HCT116 (cell line): ENCODE measurements at regions not wholly inside any gene's neighbourhood (a gene's known extent, or its start where the extent isn't known, plus 50 kb on each side); places are given as distances from the start of the nearest gene placed in this dataset.
"Not testable (repeated sequence)": the region's sequence is repeated elsewhere in the genome, so short reads cannot be mapped to it uniquely, and the experiment has no call there.

Source experiments
- EZH2 ChIP-seq: fragments of 200-600 bp; sonication (generic); IDR thresholded peaks from 2 replicates; pipeline ENCODE4 v1.6.1; 2017; ENCODE audit warnings: antibody characterized with exemption, mixed run types
- EZH2phosphoT487 ChIP-seq: fragments of 200-600 bp; IDR thresholded peaks from 2 replicates; pipeline ENCODE4 v1.6.1; 2018; ENCODE audit warnings: antibody characterized with exemption, borderline replicate concordance
- FOSL1 ChIP-seq: IDR thresholded peaks from 2 replicates; pipeline ENCODE4 v1.6.1; 2012; ENCODE audit warnings: low read depth
- JUND ChIP-seq: IDR thresholded peaks from 2 replicates; pipeline ENCODE4 v1.6.1; 2012
- POLR2A ChIP-seq: IDR thresholded peaks from 2 replicates; pipeline ENCODE4 v1.7.0; 2011; ENCODE audit warnings: borderline replicate concordance; ENCODE audit not compliant: insufficient read depth, insufficient read length; ENCODE audit errors: extremely low read depth
- POLR2AphosphoS5 ChIP-seq: IDR thresholded peaks from 2 replicates; pipeline ENCODE4 v1.6.1; 2011; ENCODE audit warnings: mild to moderate bottlenecking, low read depth, low read length, moderate library complexity
- SIN3A ChIP-seq: IDR thresholded peaks from 2 replicates; pipeline ENCODE4 v1.6.1; 2012; ENCODE audit warnings: low read depth
- SP1 ChIP-seq: IDR thresholded peaks from 2 replicates; pipeline ENCODE4 v1.6.1; 2012; ENCODE audit warnings: low read depth
- YY1 ChIP-seq: IDR thresholded peaks from 2 replicates; pipeline ENCODE4 v1.6.1; 2011; ENCODE audit warnings: low read length, low read depth, moderate library complexity, mild to moderate bottlenecking; ENCODE audit not compliant: insufficient replicate concordance; ENCODE audit errors: extremely low read depth
- TF ChIP-seq, protein P1 (sequence below), 3 experiments: fragments of 200-600 bp in 1 of 3; sonication (generic) in 1 of 3; IDR thresholded peaks in 2 of 3; conservative IDR thresholded peaks in 1 of 3; 2 replicates each; pipeline ENCODE4 v1.5.1; 2012 to 2017; ENCODE audit warnings: low read depth in 2 of 3, low read length in 2 of 3, antibody characterized with exemption in 1 of 3, borderline replicate concordance in 1 of 3, control low read depth in 1 of 3, mild to moderate bottlenecking in 1 of 3, mixed read lengths in 1 of 3, mixed run types in 1 of 3, moderate library complexity in 1 of 3; ENCODE audit not compliant: insufficient read depth in 1 of 3
- TF ChIP-seq, protein P2 (sequence below): IDR thresholded peaks from 2 replicates; pipeline ENCODE4 v1.6.1; 2012

DNA sequence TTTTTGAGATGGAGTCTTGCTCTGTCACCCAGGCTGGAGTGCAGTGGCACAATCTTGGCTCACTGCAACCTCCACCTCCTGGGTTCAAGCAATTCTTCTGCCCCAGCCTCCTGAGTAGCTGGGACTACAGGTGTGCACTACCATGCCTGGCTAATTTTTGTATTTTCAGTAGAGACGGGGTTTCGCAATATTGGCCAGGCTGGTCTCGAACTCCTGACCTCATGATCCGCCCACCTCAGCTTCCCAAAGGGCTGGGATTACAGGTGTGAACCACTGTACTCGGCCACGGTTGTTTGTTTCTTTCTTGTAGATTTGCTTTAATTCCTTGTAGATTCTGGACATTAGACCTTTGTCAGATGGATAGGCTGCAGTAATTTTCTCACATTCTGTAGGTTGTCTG lies 278.5 kb upstream of the FAT1 start:
- not testable (repeated sequence) for TF ChIP-seq JUND, POLR2AphosphoS5, POLR2A, SIN3A, YY1, EZH2, SP1, FOSL1, EZH2phosphoT487
- TF ChIP-seq, protein P1, sequence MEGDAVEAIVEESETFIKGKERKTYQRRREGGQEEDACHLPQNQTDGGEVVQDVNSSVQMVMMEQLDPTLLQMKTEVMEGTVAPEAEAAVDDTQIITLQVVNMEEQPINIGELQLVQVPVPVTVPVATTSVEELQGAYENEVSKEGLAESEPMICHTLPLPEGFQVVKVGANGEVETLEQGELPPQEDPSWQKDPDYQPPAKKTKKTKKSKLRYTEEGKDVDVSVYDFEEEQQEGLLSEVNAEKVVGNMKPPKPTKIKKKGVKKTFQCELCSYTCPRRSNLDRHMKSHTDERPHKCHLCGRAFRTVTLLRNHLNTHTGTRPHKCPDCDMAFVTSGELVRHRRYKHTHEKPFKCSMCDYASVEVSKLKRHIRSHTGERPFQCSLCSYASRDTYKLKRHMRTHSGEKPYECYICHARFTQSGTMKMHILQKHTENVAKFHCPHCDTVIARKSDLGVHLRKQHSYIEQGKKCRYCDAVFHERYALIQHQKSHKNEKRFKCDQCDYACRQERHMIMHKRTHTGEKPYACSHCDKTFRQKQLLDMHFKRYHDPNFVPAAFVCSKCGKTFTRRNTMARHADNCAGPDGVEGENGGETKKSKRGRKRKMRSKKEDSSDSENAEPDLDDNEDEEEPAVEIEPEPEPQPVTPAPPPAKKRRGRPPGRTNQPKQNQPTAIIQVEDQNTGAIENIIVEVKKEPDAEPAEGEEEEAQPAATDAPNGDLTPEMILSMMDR (IDR thresholded peaks at IDR 0.05 in 2 of 3, conservative IDR thresholded peaks at IDR 0.05 in 1 of 3; ENCODE audit: borderline replicate concordance in 1 of 3, insufficient read depth in 1 of 3, low read depth in 2 of 3, low read length in 2 of 3) = not testable (repeated sequence)
- TF ChIP-seq, protein P2, sequence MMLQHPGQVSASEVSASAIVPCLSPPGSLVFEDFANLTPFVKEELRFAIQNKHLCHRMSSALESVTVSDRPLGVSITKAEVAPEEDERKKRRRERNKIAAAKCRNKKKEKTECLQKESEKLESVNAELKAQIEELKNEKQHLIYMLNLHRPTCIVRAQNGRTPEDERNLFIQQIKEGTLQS = not testable (repeated sequence)
